Caco-2 (cell line): ENCODE measurements at regions not wholly inside any gene's neighbourhood (a gene's known extent, or its start where the extent isn't known, plus 50 kb on each side); places are given as distances from the start of the nearest gene placed in this dataset.
"Not testable (repeated sequence)": the region's sequence is repeated elsewhere in the genome, so short reads cannot be mapped to it uniquely, and the experiment has no call there.

ENCODE experiments used
- BruUV-seq: library from RNA; stranded (reverse); fragments of 400-500 nt; replicated peaks from 2 replicates; lab custom pipeline; 2021; lab: Mats Ljungman, UMichigan
- CTCF ChIA-PET: fragments of 300-600 bp; sonication (Branson Sonifier 250); formaldehyde crosslinking; loops from one replicate; lab custom pipeline; 2022; ENCODE audit warnings: antibody characterized with exemption; lab: Charles Lee
- POLR2A ChIA-PET: fragments of 300-600 bp; sonication (Branson Sonifier 250); formaldehyde crosslinking; loops from one replicate; lab custom pipeline; 2022; ENCODE audit warnings: antibody characterized with exemption; lab: Charles Lee
- DNase-seq, 2 experiments: peaks; one replicate each; pipeline versions ENCODE4 v3.0.0 to v3.0.0-alpha.2; 2020 to 2022
- H3K27me3 ChIP-seq: replicated peaks from 2 replicates; pipeline ENCODE4 v1.6.0; 2011; ENCODE audit warnings: low read length; ENCODE audit not compliant: control insufficient read depth, insufficient read depth
- H3K36me3 ChIP-seq: 2 replicates; pipeline ENCODE4 v1.5.1; 2011; ENCODE audit warnings: low read length; ENCODE audit not compliant: control insufficient read depth, insufficient read depth
- H3K4me1 ChIP-seq: fragments of 250-450 bp; sonication (Bioruptor Pico); 2 replicates; pipeline ENCODE4 v1.5.1; 2020; ENCODE audit warnings: mild to moderate bottlenecking
- H3K4me3 ChIP-seq: 2 replicates; pipeline ENCODE4 v1.5.1; 2011; ENCODE audit warnings: low read depth, mild to moderate bottlenecking, control low read depth, low read length
- H3K9me3 ChIP-seq: fragments of 250-450 bp; sonication (Bioruptor Pico); 2 replicates; pipeline ENCODE4 v1.5.1; 2020; ENCODE audit warnings: mild to moderate bottlenecking, moderate library complexity
- H3K27ac Mint-ChIP-seq: one replicate; pipeline ENCODE4 v1.8.0; 2022; ENCODE audit warnings: mixed read lengths; ENCODE audit not compliant: unreplicated experiment
- H3K27me3 Mint-ChIP-seq: one replicate; pipeline ENCODE4 v1.8.0; 2022; ENCODE audit warnings: mixed read lengths; ENCODE audit not compliant: insufficient read depth, unreplicated experiment
- H3K36me3 Mint-ChIP-seq: one replicate; pipeline ENCODE4 v1.8.0; 2022; ENCODE audit warnings: mild to moderate bottlenecking, mixed read lengths; ENCODE audit not compliant: insufficient read depth, unreplicated experiment
- H3K4me1 Mint-ChIP-seq: one replicate; pipeline ENCODE4 v1.8.0; 2022; ENCODE audit warnings: low read depth, mixed read lengths; ENCODE audit not compliant: unreplicated experiment
- H3K4me3 Mint-ChIP-seq: one replicate; pipeline ENCODE4 v1.8.0; 2022; ENCODE audit warnings: mild to moderate bottlenecking, moderate library complexity, mixed read lengths; ENCODE audit not compliant: unreplicated experiment
- H3K9me3 Mint-ChIP-seq: one replicate; pipeline ENCODE4 v1.8.0; 2022; ENCODE audit warnings: mixed read lengths; ENCODE audit not compliant: unreplicated experiment
- CTCF ChIP-seq, 2 experiments: fragments of 200-600 bp in 1 of 2; IDR thresholded peaks; 1 replicate in 1 of 2; 2 replicates in 1 of 2; pipeline versions ENCODE4 v1.5.1 to v1.8.0; 2011 to 2022; ENCODE audit warnings: antibody characterized with exemption in 1 of 2, control low read depth in 1 of 2, inconsistent platforms in 1 of 2, low read depth in 1 of 2, low read length in 1 of 2, mild to moderate bottlenecking in 1 of 2, moderate library complexity in 1 of 2; ENCODE audit not compliant: insufficient read depth in 1 of 2, severe bottlenecking in 1 of 2, unreplicated experiment in 1 of 2
- intact Hi-C: fragments of 100-400 bp; cut with micrococcal nuclease; formaldehyde crosslinking; loops from one replicate; pipeline ENCODE4 v1.10.0; 2022; ENCODE audit not compliant: unreplicated experiment

GRCh38 chr16:87035053-87035452 is 282.1 kb downstream of the C16orf95 start:
- BruUV-seq = no TSS peak
- Mint-ChIP-seq H3K4me1 (no peaks in the 10 kb centered on the region), H3K36me3 (no peaks in the 10 kb centered on the region), H3K27ac (no peak overlapping the region), H3K9me3 (no peaks in the 10 kb centered on the region), H3K27me3 (peaks cover 18% of the 10 kb centered on the region), H3K4me3 (no peak overlapping the region)
- H3K4me1 ChIP-seq = no peaks in the 10 kb centered on the region
- H3K4me3 ChIP-seq = no peak overlapping the region
- no peaks in the 10 kb centered on the region for H3K9me3 ChIP-seq
- TF ChIP-seq CTCF (IDR thresholded peaks at IDR 0.05; ENCODE audit: insufficient read depth in 1 of 2, low read depth in 1 of 2, low read length in 1 of 2, severe bottlenecking in 1 of 2, unreplicated experiment in 1 of 2) = no peak
- POLR2A ChIA-PET = no interaction called here
- intact Hi-C loops = no loop called here
- no peaks in the 10 kb centered on the region for H3K36me3 ChIP-seq
- no peak for DNase-seq
- H3K27me3 ChIP-seq = no peaks in the 10 kb centered on the region
- CTCF ChIA-PET = no interaction called here

- intact Hi-C loops = no loop called here
- no peaks in the 10 kb centered on the region for H3K4me1 Mint-ChIP-seq
- H3K4me1 ChIP-seq = no peaks in the 10 kb centered on the region
- ChIA-PET CTCF (no interaction called here), POLR2A (no interaction called here)
- no peak overlapping the region for H3K4me3 Mint-ChIP-seq
- BruUV-seq = no TSS peak
- H3K36me3 ChIP-seq = no peaks in the 10 kb centered on the region
- H3K9me3 Mint-ChIP-seq = no peaks in the 10 kb centered on the region
- TF ChIP-seq CTCF (IDR thresholded peaks at IDR 0.05; ENCODE audit: insufficient read depth in 1 of 2, low read depth in 1 of 2, low read length in 1 of 2, severe bottlenecking in 1 of 2, unreplicated experiment in 1 of 2) = no peak
- H3K4me3 ChIP-seq = no peak overlapping the region
- H3K27me3 Mint-ChIP-seq = peaks cover 14% of the 10 kb centered on the region
- no peak for DNase-seq
- H3K36me3 Mint-ChIP-seq = no peaks in the 10 kb centered on the region
- H3K9me3 ChIP-seq = no peaks in the 10 kb centered on the region
- no peaks in the 10 kb centered on the region for H3K27me3 ChIP-seq
- no peak overlapping the region for H3K27ac Mint-ChIP-seq
Observed at GRCh38 chr16:87037012-87037411, 280.2 kb downstream of the C16orf95 start.

DNA sequence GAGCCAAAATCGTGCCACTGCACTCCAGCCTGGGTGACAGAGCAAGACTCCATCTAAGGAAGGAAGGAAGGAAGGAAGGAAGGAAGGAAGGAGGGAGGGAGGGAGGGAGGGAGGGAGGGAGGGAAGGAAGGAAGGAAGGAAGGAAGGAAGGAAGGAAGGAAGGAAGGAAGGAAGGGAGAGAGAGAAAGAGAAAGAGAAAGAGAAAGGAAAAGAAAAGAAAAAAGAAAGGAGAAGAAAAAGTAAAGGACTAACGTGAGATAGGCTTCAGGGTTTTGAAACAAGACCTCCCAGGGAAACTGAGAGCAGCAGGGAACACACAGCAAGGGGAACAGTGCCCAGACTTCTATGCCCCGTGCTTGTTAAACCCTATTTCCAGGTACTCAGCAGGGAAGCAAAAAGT is 278.7 kb downstream of the C16orf95 start:
- H3K36me3 ChIP-seq, H3K9me3 Mint-ChIP-seq, H3K36me3 Mint-ChIP-seq, H3K4me1 Mint-ChIP-seq, DNase-seq, H3K4me3 Mint-ChIP-seq, H3K27me3 ChIP-seq, H3K9me3 ChIP-seq, H3K27ac Mint-ChIP-seq, intact Hi-C loops, H3K4me1 ChIP-seq, BruUV-seq, H3K4me3 ChIP-seq, H3K27me3 Mint-ChIP-seq, POLR2A ChIA-PET: not testable (repeated sequence)
- CTCF ChIA-PET = interaction anchor here (0.6 kb wide), 1 partner anchor 158 kb away, joined by 4 read pairs; no protein-coding TSS in a partner anchor
